ENCODE measurements at regions not wholly inside any gene's neighbourhood (a gene's known extent, or its start where the extent isn't known, plus 50 kb on each side); places are given as distances from the start of the nearest gene placed in this dataset.

DNA sequence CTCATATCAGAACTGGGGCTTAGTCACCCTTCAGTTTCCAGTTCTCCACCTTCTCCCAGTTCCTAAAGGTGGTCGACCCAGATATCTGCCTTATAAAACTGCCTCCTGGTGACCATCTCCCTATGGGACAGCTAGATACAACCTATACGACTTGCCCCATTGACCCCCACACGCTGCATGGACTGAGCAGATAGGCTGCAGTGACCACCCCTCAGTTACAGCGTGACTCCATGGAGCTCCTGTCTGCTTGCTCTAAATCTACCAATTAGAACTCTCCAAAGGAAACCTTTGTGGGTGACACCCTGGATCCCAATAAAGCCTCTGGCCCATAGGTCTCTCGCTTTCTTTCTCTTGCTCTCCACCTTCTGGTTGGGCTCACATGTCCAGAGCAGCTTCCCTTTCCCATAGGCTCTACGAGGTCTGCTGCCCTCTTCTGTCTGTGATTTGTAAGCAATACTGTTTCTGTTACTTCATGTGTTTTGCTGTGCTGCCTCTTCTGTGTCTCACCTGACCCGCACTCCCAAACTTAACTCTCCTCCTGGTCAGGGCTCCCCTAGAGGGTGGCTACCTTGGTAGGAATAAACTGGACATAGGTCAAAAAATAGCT is 971.3 kb upstream of the FAM98A start:
- Mint-ChIP-seq H3K27me3 (ENCODE audit: low read depth) (no peaks in the 10 kb centered on the region), H3K4me3 (no peak overlapping the region), H3K4me1 (ENCODE audit: low read depth) (no peaks in the 10 kb centered on the region), H3K27ac (no peak overlapping the region), H3K36me3 (ENCODE audit: insufficient read depth in 2 of 2) (no peaks in the 10 kb centered on the region), H3K9me3 (peaks cover 2 to 6% of the 10 kb centered on the region in 2 donors)
- DNase-seq (no peak), ATAC-seq (replicated peaks in 1 of 2) (no peak)

- H3K27ac Mint-ChIP-seq, result no peak overlapping the region
- H3K36me3 Mint-ChIP-seq (ENCODE audit: insufficient read depth in 2 of 2), result no peaks in the 10 kb centered on the region
- H3K4me1 Mint-ChIP-seq (ENCODE audit: low read depth), result no peaks in the 10 kb centered on the region
- H3K9me3 Mint-ChIP-seq, result peaks cover 2 to 8% of the 10 kb centered on the region in 2 donors
- H3K4me3 Mint-ChIP-seq, result no peak overlapping the region
- H3K27me3 Mint-ChIP-seq (ENCODE audit: low read depth), result no peaks in the 10 kb centered on the region
- ATAC-seq (replicated peaks in 1 of 2), result no peak
- DNase-seq, result no peak
These were observed 968.0 kb upstream of the FAM98A start for GRCh38 chr2:34567128-34567527.

- H3K27me3 Mint-ChIP-seq (ENCODE audit: low read depth), result no peaks in the 10 kb centered on the region
- no peak for DNase-seq
- H3K9me3 Mint-ChIP-seq, result peaks cover 2 to 3% of the 10 kb centered on the region in 2 donors
- no peak overlapping the region for H3K27ac Mint-ChIP-seq
- no peaks in the 10 kb centered on the region for H3K4me1 Mint-ChIP-seq (ENCODE audit: low read depth)
- no peak overlapping the region for H3K4me3 Mint-ChIP-seq
- no peak for ATAC-seq (replicated peaks in 1 of 2)
- H3K36me3 Mint-ChIP-seq (ENCODE audit: insufficient read depth in 2 of 2), result no peaks in the 10 kb centered on the region
These were observed 953.2 kb upstream of the FAM98A start for GRCh38 chr2:34552337-34552736.

GRCh38 chr2:34549710-34550345 is 950.7 kb upstream of the FAM98A start:
- DNase-seq (no peak), ATAC-seq (replicated peaks in 1 of 2) (no peak)
- Mint-ChIP-seq H3K4me3 (no peak overlapping the region), H3K27ac (no peak overlapping the region), H3K9me3 (peaks cover 1 to 5% of the 10 kb centered on the region in 2 donors), H3K27me3 (ENCODE audit: low read depth) (no peaks in the 10 kb centered on the region), H3K4me1 (ENCODE audit: low read depth) (no peaks in the 10 kb centered on the region), H3K36me3 (ENCODE audit: insufficient read depth in 2 of 2) (no peaks in the 10 kb centered on the region)

- no peak for ATAC-seq (replicated peaks in 1 of 2)
- Mint-ChIP-seq H3K27ac (no peak overlapping the region), H3K9me3 (peaks cover 8 to 12% of the 10 kb centered on the region in 2 donors), H3K4me1 (ENCODE audit: low read depth) (no peaks in the 10 kb centered on the region), H3K36me3 (ENCODE audit: insufficient read depth in 2 of 2) (no peaks in the 10 kb centered on the region), H3K27me3 (ENCODE audit: low read depth) (no peaks in the 10 kb centered on the region), H3K4me3 (no peak overlapping the region)
- no peak for DNase-seq
These were observed 948.8 kb upstream of the FAM98A start for GRCh38 chr2:34547900-34548299.

- Mint-ChIP-seq H3K27ac (no peak overlapping the region), H3K4me1 (ENCODE audit: low read depth) (no peaks in the 10 kb centered on the region), H3K36me3 (ENCODE audit: insufficient read depth in 2 of 2) (no peaks in the 10 kb centered on the region), H3K9me3 (peaks cover 8 to 12% of the 10 kb centered on the region in 2 donors), H3K27me3 (ENCODE audit: low read depth) (no peaks in the 10 kb centered on the region), H3K4me3 (no peak overlapping the region)
- no peak for DNase-seq
- ATAC-seq (replicated peaks in 1 of 2), result no peak
These were observed 948.2 kb upstream of the FAM98A start for GRCh38 chr2:34547340-34547739.

DNA sequence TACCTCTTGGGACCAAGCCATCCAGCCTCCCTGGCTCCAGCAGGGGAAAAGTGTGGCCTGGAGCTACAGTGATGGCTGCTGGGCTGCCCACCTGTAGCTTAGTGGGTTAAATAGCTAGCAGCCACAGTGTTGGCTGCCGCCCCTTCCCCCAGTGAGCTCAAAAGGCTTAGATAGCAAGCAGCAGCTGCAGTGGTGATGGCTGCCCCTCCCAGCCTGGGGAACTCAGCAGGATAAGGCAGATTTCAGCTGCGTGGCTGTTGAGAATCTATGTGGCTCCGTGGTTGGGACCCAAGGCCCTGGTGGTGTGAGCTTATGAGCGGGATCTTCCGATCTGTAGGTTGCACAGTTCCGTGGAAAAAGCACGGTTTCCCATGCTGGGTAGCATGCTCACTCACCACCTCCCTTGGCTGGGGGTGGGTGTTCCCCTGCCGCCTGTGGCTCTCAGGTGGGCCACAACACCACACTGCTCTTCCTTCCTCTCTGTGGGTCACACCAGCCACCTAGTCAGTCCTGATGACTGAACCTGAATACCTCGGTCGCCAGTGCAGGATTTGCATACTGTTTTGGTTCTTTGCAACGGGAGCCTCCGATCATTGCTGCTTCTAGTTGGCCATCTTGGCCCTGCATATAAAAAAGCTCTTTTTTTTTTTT is 946.5 kb upstream of the FAM98A start:
- Mint-ChIP-seq H3K9me3 (peaks cover 10 to 14% of the 10 kb centered on the region in 2 donors), H3K4me3 (no peak overlapping the region)

GRCh38 chr2:34534761-34535160 is 935.7 kb upstream of the FAM98A start:
- DNase-seq (no peak), ATAC-seq (replicated peaks in 1 of 2) (no peak)
- Mint-ChIP-seq H3K4me1 (ENCODE audit: low read depth) (no peaks in the 10 kb centered on the region), H3K4me3 (no peak overlapping the region), H3K36me3 (ENCODE audit: insufficient read depth in 2 of 2) (no peaks in the 10 kb centered on the region), H3K27ac (no peak overlapping the region), H3K9me3 (peaks cover 8% of the 10 kb centered on the region in 2 donors), H3K27me3 (ENCODE audit: low read depth) (no peaks in the 10 kb centered on the region)

More for the DNA sequence above, 946.5 kb upstream of the FAM98A start:
- no peak for ATAC-seq (replicated peaks in 1 of 2)
- no peaks in the 10 kb centered on the region for H3K27me3 Mint-ChIP-seq (ENCODE audit: low read depth)
- no peaks in the 10 kb centered on the region for H3K36me3 Mint-ChIP-seq (ENCODE audit: insufficient read depth in 2 of 2)
- H3K4me1 Mint-ChIP-seq (ENCODE audit: low read depth), result no peaks in the 10 kb centered on the region
- no peak overlapping the region for H3K27ac Mint-ChIP-seq
- DNase-seq, result no peak

DNA sequence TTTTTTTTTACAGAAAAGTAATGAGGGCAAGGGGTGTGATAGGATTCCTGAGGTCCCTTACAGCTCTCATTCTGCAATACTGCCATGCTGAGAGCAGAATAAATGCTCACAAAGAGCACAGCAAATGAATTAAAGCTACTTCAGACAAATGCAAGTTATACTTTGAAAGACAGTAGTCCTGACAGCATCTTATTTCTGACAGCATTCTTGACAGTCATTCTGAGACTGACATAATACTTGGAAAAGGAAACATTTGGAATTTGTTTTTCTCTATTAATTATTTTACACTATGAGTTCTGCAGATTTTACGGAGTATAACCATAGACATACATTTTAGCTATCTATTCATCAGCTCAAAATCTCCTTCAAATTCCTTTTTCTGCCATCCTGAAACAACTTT is 935.2 kb upstream of the FAM98A start:
- Mint-ChIP-seq H3K4me3 (no peak overlapping the region), H3K27ac (no peak overlapping the region), H3K36me3 (ENCODE audit: insufficient read depth in 2 of 2) (no peaks in the 10 kb centered on the region), H3K4me1 (ENCODE audit: low read depth) (no peaks in the 10 kb centered on the region), H3K9me3 (peaks cover 6 to 9% of the 10 kb centered on the region in 2 donors), H3K27me3 (ENCODE audit: low read depth) (no peaks in the 10 kb centered on the region)
- no peak for DNase-seq
- ATAC-seq (replicated peaks in 1 of 2), result no peak

GRCh38 chr2:34533585-34534183 is 934.6 kb upstream of the FAM98A start:
- H3K27me3 Mint-ChIP-seq (ENCODE audit: low read depth), result no peaks in the 10 kb centered on the region
- no peaks in the 10 kb centered on the region for H3K36me3 Mint-ChIP-seq (ENCODE audit: insufficient read depth in 2 of 2)
- H3K4me1 Mint-ChIP-seq (ENCODE audit: low read depth), result no peaks in the 10 kb centered on the region
- H3K9me3 Mint-ChIP-seq, result peaks cover 5 to 6% of the 10 kb centered on the region in 2 donors
- no peak overlapping the region for H3K27ac Mint-ChIP-seq
- no peak overlapping the region for H3K4me3 Mint-ChIP-seq
- ATAC-seq (replicated peaks in 1 of 2) (no peak), DNase-seq (no peak)

DNA sequence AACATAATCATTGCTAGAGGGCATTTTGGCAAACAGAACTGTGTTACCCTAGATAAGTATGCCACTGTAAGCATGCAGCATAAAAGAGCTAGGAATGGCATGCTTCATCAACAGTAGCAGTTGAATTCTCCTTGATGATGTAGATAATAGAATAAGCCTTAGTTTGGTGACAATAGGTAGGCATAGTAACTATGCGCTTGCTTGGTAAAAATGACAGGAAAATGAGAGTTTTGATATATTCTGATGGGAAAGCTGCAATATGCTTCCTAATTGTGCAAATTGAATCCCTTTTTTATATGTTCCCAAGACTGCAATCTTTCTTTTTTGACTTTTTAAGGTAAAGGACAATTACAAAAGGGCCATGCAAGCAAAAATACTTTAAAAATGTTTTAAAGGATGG is 930.9 kb upstream of the FAM98A start:
- H3K9me3 Mint-ChIP-seq, result peaks cover 3 to 5% of the 10 kb centered on the region in 2 donors
- H3K4me3 Mint-ChIP-seq, result no peak overlapping the region
- ATAC-seq (replicated peaks in 1 of 2) (no peak), DNase-seq (no peak)
- no peaks in the 10 kb centered on the region for H3K27me3 Mint-ChIP-seq (ENCODE audit: low read depth)
- no peaks in the 10 kb centered on the region for H3K36me3 Mint-ChIP-seq (ENCODE audit: insufficient read depth in 2 of 2)
- no peaks in the 10 kb centered on the region for H3K4me1 Mint-ChIP-seq (ENCODE audit: low read depth)
- no peak overlapping the region for H3K27ac Mint-ChIP-seq

- Mint-ChIP-seq H3K4me3 (no peak overlapping the region), H3K27me3 (ENCODE audit: low read depth) (no peaks in the 10 kb centered on the region), H3K27ac (no peak overlapping the region)
These were observed 924.9 kb upstream of the FAM98A start for GRCh38 chr2:34523958-34524514.

GRCh38 chr2:34519659-34520058 is 920.6 kb upstream of the FAM98A start:
- no peak for ATAC-seq (replicated peaks in 1 of 2)
- DNase-seq, result no peak
- H3K27me3 Mint-ChIP-seq (ENCODE audit: low read depth), result no peaks in the 10 kb centered on the region

More at GRCh38 chr2:34523958-34524514, 924.9 kb upstream of the FAM98A start:
- Mint-ChIP-seq H3K4me1 (ENCODE audit: low read depth) (no peaks in the 10 kb centered on the region), H3K9me3 (peaks cover 0 to 2% of the 10 kb centered on the region in 2 donors), H3K36me3 (ENCODE audit: insufficient read depth in 2 of 2) (no peaks in the 10 kb centered on the region)
- no peak for ATAC-seq (replicated peaks in 1 of 2)
- no peak for DNase-seq

More at GRCh38 chr2:34519659-34520058, 920.6 kb upstream of the FAM98A start:
- Mint-ChIP-seq H3K4me1 (ENCODE audit: low read depth) (no peaks in the 10 kb centered on the region), H3K27ac (no peak overlapping the region), H3K36me3 (ENCODE audit: insufficient read depth in 2 of 2) (no peaks in the 10 kb centered on the region), H3K9me3 (peaks cover 3 to 8% of the 10 kb centered on the region in 2 donors), H3K4me3 (no peak overlapping the region)
